ENCODE measurements at regions not wholly inside any gene's neighbourhood (a gene's known extent, or its start where the extent isn't known, plus 50 kb on each side); places are given as distances from the start of the nearest gene placed in this dataset.

DNA sequence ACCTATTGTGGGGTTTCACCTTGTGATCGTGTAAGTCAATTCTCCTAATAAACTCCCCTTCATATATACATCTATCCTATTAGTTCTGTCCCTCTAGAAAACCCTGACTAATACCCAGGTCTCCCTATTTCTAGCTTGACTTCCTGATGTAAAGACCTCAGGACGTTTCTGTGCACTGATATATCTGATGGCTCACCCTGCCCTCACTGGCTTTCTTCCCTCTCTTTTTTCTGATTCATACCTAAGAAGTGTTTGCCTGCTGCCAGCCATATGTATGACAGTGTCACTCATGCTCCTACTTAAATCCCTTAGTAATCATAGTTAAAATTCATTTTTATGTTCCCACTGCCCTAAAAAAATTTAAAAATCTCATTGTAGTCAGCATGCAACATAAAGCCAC is 124.8 kb upstream of the CCNG1 start:
- Histone ChIP-seq H3K4me2 (ENCODE audit: low read depth, low read length) (no peak overlapping the region), H3K27me3 (ENCODE audit: control insufficient read depth, insufficient read depth, low read length) (no peaks in the 10 kb centered on the region), H3K9ac (ENCODE audit: low read depth, low read length) (no peak overlapping the region), H2BK20ac (ENCODE audit: low read depth, low read length) (no peak overlapping the region), H4K91ac (ENCODE audit: insufficient read depth, low read depth, low read length) (no peak overlapping the region), H3K23ac (ENCODE audit: low read depth, low read length) (no peak overlapping the region), H2BK5ac (ENCODE audit: low read depth, low read length, poor library complexity, severe bottlenecking) (no peak overlapping the region), H3K79me1 (ENCODE audit: low read depth in 1 of 2, low read length in 2 of 2) (no peaks in the 10 kb centered on the region), H2AK5ac (ENCODE audit: low read depth, low read length) (no peak overlapping the region), H3K14ac (replicated peaks; ENCODE audit: low read depth, low read length) (no peak overlapping the region), H2AK9ac (replicated peaks; ENCODE audit: low read depth, low read length, poor library complexity) (no peak overlapping the region), H2BK120ac (ENCODE audit: low read depth, low read length) (no peak overlapping the region), H2AFZ (replicated peaks; ENCODE audit: low read length, poor library complexity) (no peak overlapping the region), H3K4me3 (ENCODE audit: insufficient read depth, low read depth, low read length) (no peak overlapping the region), H2BK15ac (ENCODE audit: low read depth, low read length) (no peak overlapping the region), H3K27ac (ENCODE audit: insufficient read depth, low read length) (no peak overlapping the region), H3K9me3 (ENCODE audit: control insufficient read depth, insufficient read depth, low read length) (no peaks in the 10 kb centered on the region; the same call in 1 of the 2 replicates), H3K18ac (ENCODE audit: low read depth, low read length) (no peak overlapping the region), H4K8ac (ENCODE audit: low read depth in 2 of 2, low read length in 2 of 2) (no peak overlapping the region), H3K4ac (ENCODE audit: low read depth, low read length) (no peak overlapping the region), H4K5ac (ENCODE audit: low read depth, low read length) (no peak overlapping the region), H3K4me1 (ENCODE audit: control insufficient read depth, insufficient read depth, low read length) (no peaks in the 10 kb centered on the region), H3K9me1 (ENCODE audit: insufficient read depth, low read length) (no peaks in the 10 kb centered on the region), H3K36me3 (ENCODE audit: control insufficient read depth, insufficient read depth, low read length) (no peaks in the 10 kb centered on the region), H4K20me1 (ENCODE audit: insufficient read depth, low read length) (no peaks in the 10 kb centered on the region), H3K56ac (ENCODE audit: extremely low read depth, insufficient read depth, low read length) (no peak overlapping the region)
- DNase-seq (no peak), ATAC-seq (ENCODE audit: low read depth) (no peak)
- dilution Hi-C loops (cut with HindIII; ENCODE audit: low sequenced_read_pairs, unreplicated experiment) (no loop called here), intact Hi-C loops (cut with micrococcal nuclease) (no loop called here), in situ Hi-C loops (cut with MboI; ENCODE audit: low sequenced_read_pairs) (no loop called here)
- WGBS, 2 experiments (ENCODE audit: extremely low coverage in 2 of 2, insufficient read length in 1 of 2) = no CpG with 5 or more reads among the region's 2 CpGs
- no peak for TF ChIP-seq MXI1 (IDR thresholded peaks at IDR 0.05; ENCODE audit: borderline replicate concordance, low read depth, low read length)
- no peak for TF ChIP-seq FOS (IDR thresholded peaks at IDR 0.05; ENCODE audit: low read depth, low read length)
- no peak for TF ChIP-seq MAZ (IDR thresholded peaks at IDR 0.05; ENCODE audit: borderline replicate concordance, low read depth, low read length)
- no peak for TF ChIP-seq BHLHE40 (IDR thresholded peaks at IDR 0.05; ENCODE audit: low read depth, low read length)
- TF ChIP-seq NFE2L2 (IDR thresholded peaks at IDR 0.05; ENCODE audit: low read depth, low read length) = no peak
- TF ChIP-seq RFX5 (IDR thresholded peaks at IDR 0.05; ENCODE audit: low read depth, low read length) = no peak
- TF ChIP-seq, protein P1, sequence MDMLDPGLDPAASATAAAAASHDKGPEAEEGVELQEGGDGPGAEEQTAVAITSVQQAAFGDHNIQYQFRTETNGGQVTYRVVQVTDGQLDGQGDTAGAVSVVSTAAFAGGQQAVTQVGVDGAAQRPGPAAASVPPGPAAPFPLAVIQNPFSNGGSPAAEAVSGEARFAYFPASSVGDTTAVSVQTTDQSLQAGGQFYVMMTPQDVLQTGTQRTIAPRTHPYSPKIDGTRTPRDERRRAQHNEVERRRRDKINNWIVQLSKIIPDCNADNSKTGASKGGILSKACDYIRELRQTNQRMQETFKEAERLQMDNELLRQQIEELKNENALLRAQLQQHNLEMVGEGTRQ (IDR thresholded peaks at IDR 0.05; ENCODE audit: low read depth, low read length) = no peak
- TF ChIP-seq SMC3 (IDR thresholded peaks at IDR 0.05; ENCODE audit: low read depth, low read length) = no peak
- TF ChIP-seq RAD21 (IDR thresholded peaks at IDR 0.05; ENCODE audit: low read length) = no peak
- TF ChIP-seq, protein P2, sequence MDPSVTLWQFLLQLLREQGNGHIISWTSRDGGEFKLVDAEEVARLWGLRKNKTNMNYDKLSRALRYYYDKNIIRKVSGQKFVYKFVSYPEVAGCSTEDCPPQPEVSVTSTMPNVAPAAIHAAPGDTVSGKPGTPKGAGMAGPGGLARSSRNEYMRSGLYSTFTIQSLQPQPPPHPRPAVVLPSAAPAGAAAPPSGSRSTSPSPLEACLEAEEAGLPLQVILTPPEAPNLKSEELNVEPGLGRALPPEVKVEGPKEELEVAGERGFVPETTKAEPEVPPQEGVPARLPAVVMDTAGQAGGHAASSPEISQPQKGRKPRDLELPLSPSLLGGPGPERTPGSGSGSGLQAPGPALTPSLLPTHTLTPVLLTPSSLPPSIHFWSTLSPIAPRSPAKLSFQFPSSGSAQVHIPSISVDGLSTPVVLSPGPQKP (IDR thresholded peaks at IDR 0.05; ENCODE audit: borderline replicate concordance, low read depth, low read length) = no peak
- no peak for TF ChIP-seq MAFK (IDR thresholded peaks at IDR 0.05; ENCODE audit: low read depth, low read length)
- no peak for TF ChIP-seq RCOR1 (IDR thresholded peaks at IDR 0.05; ENCODE audit: insufficient replicate concordance, low read length)
- TF ChIP-seq CHD1 (IDR thresholded peaks at IDR 0.05; ENCODE audit: low read depth, low read length) = no peak
- TF ChIP-seq CEBPB (IDR thresholded peaks at IDR 0.05; ENCODE audit: low read depth, low read length) = no peak
- no peak for TF ChIP-seq POLR2A (IDR thresholded peaks at IDR 0.05; ENCODE audit: low read depth, low read length)
- CTCF ChIA-PET = no interaction called here
- no TSS peak for BruUV-seq (replicated peaks)
- POLR2A ChIA-PET (ENCODE audit: unreplicated experiment) = no interaction called here

Data from IMR-90 (cell line).